ENCODE measurements at regions not wholly inside any gene's neighbourhood (a gene's known extent, or its start where the extent isn't known, plus 50 kb on each side); places are given as distances from the start of the nearest gene placed in this dataset.

DNA sequence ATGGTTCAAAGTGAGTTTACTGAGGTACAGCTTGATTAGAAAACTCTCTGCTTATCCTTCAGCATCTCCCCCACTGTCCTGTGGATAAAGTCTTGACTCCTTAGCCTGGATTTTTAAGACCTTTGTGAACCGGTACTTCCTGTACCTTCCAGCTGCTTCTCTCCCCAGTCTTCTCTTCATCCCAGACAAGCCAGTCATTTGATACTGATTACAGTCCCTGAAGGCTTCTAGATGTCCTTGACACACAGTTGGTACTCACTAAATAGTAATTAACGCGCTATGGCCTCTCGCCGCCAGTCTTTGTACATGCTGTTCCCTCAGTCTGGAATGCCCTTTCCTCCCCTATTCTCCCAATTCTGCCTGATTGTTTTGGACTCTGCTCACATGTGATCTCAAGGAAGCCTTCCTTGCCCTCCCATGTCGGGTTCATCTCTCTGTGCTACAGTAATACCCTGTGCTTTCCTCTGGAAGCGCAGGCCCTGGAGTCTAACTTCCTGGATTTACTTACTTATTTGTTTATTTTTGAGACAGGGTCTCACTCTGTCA lies 50.6 kb upstream of the PTGR2 start:
- DNase-seq (ENCODE audit: low spot score) = no peak

DNA sequence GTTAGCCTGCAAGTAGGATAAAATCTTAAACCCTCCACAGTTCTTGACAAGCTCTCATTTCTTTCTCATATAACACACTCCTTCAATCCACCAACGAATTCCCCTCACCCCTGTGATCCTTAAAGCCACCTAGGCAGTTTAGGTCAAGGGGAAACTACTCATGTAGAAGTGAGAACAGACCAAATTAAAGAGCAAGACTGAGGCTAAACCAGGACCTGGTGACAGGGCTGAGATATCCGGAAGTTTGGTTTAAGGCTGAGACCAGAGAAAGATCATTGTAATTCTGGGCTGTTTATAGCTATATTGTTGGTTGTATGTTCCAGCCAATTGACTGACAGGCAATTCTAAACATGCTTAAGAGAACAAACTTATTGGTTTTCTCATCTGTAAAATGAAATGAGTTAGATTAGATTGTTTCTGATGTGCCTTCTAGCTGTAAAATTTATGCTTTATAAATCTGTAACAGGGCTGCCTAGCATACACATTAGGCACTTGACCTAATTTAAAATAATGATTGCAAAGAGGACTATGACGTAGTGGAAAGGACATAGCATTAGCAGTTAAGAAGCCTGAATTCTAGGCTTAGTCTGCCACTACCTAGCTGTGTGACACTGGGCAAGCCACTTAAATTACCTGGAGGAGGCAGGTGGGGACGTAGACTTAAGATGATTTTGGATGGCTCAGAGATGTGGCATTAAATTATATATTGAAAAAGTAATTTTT lies 53.9 kb upstream of the PTGR2 start:
- no peak for DNase-seq (ENCODE audit: low spot score)

DNA sequence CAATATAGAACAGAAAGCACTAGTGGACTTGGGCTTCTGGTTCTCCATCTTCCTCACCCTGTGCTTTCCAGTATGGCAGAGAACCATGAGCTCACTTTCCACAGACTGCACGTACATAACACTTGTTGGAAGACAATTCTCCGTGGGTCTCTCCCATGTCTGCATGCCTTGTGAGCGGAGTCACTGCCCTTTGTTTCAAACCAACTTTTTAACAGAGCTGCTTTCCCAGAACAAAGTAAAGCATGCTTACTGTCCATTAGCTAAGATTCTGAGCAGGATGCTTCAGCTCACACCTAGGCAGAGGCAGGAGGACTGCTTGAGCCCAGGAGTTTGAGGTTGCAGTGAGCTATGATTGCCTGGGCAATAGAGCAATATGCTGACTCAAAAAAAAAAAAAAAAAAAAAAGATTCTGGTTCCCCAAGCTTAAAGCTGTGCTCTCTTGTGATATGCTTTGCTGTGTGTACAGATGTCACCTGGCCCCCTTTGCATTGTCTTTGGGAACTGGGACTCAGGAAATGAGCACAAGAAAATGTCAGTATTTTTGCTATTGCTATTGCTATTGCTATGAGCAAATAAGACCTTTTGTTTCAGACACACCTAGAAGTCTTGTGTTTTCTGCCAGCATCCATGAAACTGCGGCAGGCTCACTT lies 54.6 kb upstream of the PTGR2 start:
- DNase-seq (ENCODE audit: low spot score) = no peak

DNA sequence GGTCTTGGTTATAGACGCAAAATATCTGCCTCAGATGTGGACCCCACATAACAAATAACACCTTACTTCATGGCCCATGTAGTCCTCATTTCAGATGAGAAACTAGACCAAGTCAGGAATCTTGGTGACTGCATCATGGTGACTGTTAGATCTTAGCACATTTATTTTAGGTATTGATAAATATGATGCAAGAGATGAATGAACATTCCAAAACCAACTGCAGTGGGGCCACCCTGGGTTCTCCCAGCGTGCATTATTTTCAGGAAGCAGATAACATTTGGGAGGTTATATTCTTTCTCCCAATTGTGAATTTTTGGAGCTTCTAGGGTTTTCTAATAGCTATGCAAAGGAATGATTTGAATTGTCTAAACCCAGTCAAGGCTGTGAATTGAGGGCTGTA lies 55.2 kb upstream of the PTGR2 start:
- DNase-seq (ENCODE audit: low spot score) = no peak

GRCh38 chr14:73795974-73796373 lies 55.7 kb upstream of the PTGR2 start:
- DNase-seq (ENCODE audit: low spot score) = no peak

DNA sequence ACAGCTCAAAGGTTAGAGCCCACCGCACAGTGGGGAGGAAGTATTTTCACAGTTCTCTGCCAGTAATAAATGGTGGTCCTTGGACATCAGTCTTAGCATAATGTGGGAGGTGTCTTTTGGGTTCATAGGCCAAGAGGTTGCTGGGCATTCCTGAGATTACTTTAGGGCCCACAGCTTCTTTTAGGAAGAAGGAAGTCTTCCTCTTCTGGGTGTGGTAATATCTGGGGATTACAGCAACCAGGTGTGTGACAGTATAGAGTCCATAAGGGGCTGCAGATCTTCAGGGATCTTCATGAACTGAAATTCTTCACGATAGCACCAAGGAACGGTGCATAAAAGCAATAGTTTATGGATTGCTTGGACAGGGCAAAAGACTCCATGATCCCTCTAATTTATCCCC lies 56.2 kb upstream of the PTGR2 start:
- no peak for DNase-seq (ENCODE audit: low spot score)

DNA sequence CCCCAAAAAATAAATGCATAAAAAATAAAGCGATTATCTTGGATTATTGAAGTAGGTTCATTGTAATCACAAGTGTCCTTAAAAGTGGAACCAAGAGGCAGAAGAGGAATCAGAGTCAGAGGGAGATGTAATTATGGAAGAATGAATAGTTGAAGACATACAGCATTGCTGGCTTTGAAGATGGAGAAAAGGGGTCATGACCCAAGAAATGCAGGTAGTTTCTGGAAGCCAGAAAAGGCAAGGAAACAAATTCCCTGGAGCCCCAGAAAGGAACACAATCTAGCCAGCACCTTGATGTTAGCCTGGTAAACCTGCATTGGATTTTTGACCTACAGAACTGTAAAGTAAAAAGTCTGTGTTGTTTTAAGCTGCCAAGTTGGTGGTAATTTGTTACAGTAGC lies 57.5 kb upstream of the PTGR2 start:
- no peak for DNase-seq (ENCODE audit: low spot score)

DNA sequence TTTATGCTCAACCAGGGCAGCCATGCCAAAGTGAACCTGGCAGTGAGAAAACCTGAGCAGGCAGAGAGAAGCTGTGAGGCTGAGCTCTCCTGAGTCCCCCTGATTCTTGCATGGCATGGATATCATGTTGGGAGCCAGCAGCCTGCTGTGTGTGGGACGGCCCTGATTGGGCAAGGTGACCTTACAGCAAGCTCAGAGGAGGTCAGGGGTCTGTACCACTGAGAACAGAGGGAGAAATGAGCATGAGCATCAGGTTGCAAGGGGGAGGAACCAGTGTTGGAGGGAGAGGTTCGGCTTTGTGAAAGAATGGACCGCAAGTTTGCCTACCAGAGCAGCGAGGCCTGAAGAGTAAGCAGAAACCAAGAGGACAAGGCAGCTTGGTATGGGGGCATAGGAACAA lies 59.1 kb upstream of the PTGR2 start:
- no peak for DNase-seq (ENCODE audit: low spot score)

DNA sequence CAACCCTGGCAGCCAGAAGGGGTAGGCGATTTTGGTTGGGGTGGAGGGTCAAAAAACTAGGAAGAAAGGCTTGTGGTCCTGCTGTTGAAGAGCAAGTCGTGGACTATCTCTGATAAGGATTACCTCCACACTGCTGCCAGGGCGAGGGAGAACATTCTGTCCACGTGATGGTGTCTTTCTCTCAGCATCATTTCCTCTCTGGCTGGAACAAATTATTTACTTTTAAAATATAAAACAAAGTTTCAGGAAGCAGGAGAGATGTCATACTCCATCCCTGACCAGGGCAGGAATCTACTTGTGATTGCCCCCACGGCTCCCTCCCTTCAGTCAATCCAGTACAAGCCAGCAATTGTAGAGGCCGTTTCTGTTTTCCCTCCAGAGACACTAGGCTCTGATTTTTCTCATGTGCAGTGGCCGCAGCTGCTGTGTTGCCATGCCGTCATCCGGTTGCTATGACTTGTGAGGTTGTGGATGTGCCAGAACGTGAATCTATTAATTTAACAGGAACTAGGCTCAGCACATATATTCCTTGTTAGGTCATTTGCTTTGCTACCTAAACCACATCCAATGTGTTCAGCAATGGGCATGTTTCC lies 61.5 kb upstream of the PTGR2 start:
- peak; percentile 92 for DNase-seq (ENCODE audit: low spot score)

DNA sequence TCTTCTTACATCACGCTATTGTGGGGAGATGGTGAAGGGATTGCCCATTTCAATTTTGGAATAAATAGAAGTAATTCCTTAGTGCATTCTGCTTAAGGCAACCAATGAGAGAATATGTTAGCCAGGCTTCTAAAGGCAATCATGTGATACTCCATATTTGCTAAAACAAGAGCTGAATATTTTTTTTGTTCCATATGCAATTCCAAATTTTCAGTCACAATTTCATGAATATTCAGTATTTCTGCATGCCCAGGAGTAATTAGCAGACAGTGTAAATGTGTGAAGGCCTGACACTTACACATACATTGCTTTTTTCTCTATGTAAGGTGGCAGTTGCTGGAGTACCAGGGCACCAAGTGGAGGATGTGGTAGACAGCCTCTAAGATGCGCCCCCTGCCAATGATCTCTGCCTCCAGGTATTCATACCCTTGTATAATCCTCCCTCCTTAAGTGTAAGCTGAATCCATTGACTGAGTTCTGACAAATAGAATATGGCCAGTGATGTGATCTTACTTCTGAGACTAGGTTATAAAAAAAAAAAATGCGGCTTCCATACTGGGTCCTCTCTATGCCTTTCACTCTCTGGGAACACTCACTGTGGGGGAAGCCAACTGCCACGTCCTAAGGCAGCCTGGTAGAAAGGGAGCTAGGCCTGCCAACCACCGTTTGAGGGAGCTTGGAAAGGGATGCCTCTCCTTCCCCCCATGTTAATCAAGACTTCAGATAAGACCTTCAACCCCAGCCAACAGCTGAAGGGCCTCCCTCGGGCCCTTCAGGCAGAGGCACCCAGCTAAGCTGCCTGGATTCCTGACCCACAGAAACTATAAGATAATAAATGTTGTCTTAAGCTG lies 62.7 kb upstream of the PTGR2 start:
- no peak for DNase-seq (ENCODE audit: low spot score)

- DNase-seq (ENCODE audit: low spot score) = no peak
Measured at GRCh38 chr14:73788317-73788598, 63.4 kb upstream of the PTGR2 start.

DNA sequence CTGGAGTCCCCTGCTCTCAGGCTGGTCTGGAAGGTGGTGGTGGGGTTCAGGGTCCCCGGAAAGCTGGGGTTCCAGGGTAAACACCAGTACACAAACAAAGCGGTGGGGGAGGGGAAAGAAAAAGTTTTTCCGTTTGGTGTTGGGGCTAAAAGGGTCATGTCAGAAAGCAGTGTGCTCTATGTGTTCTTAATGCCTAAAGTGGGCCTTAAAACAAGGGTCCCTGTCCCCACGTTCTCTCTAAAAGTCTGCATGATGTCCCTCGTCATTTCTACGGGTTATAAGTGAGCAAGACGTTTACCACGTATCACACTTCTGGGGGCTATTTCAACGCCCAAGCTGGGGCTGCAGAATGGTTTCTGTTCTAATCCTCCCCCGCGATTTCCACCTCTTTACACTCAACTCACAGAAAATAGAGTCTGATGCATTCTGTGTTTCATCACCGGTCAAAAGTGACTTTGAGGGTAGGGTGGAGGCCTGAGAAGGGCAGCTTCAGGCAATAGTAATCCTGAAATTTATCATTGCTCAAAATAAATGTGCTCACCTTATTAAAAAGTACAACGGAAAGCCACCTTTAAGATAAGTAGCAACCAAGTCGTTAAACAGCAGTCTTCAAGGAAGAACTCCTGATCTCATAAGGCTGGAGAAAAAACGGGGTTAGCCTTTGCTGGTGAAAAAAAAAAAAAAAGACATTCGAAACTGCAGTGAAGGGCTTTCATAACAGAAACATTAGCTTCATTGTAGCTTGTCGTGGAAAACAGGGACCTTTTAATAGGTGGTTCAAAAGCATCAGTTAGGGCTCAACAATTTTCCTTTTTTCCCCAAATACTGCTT lies 63.9 kb upstream of the PTGR2 start:
- no peak for DNase-seq (ENCODE audit: low spot score)

DNA sequence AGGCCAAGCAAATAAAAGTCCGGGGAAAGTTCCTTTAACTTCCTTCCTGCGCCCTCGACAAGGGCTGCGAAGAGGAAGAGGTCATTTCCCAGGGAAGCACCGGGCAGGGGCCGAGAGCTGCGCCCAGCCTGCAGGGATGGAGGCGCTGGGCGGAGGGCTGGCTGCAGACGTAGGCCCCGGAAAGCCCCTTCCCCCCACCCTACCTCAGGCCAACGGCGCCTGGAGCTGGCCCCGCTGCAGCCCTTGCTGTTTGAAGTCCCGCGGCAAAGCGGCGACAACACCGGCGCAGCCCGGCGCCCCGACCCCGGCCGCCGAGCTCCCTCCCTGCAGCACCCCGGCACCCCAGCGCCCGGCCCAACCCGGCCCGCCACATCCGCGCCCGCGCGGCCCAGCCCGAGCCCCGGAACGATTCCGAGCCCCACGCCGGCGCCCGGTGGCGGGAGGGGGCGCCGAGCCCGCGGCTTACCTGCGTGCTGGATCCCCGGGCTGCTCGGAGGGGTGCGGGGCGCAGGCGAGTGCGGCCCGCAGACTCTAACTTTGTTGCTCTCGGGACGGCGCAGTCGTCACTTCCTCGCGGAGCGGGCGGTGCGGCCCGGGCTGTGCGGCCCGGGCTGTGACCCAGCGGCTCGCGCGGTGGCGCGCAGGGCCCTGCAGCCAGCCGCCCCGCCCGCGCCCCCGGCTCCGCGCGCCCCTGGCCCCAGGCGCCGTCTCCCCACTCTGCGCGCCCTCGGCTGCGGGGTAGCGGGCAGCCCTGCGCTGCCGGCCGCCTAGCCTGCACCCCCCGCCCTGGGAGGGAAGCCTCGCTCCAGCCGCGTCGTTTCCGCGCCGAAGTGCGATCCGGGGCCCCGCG lies 64.8 kb upstream of the PTGR2 start:
- DNase-seq (ENCODE audit: low spot score) = peak; percentile 76

- peak; percentile 67 for DNase-seq (ENCODE audit: low spot score)
Measured at GRCh38 chr14:73785834-73786635, 65.6 kb upstream of the PTGR2 start.

DNA sequence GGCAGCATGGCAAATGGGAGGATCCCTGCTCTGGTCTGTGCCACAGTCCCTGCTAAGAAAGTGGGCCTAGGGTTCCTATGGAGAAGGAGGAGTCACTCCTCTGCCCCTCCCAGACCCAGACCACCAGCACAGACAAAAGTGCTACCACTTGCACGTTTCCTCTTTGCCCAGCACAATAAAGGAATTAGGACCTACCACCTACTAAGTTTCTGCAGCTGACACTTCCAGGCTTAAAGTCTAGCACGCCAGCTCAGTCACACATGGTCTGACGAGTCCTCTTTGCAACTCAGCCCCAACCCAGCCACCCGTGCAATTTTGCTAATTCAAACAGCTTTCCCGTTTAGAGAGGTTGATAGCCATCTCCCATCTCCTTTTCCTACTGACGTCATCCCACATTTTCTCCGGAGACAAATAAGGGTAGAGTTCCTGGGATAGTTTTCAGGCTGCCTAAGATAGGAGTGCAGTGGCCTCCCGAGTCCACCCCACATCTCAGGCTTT lies 66.2 kb upstream of the PTGR2 start:
- no peak for DNase-seq (ENCODE audit: low spot score)

- no peak for DNase-seq (ENCODE audit: low spot score)
Measured at GRCh38 chr14:73784988-73785313, 66.7 kb upstream of the PTGR2 start.

DNA sequence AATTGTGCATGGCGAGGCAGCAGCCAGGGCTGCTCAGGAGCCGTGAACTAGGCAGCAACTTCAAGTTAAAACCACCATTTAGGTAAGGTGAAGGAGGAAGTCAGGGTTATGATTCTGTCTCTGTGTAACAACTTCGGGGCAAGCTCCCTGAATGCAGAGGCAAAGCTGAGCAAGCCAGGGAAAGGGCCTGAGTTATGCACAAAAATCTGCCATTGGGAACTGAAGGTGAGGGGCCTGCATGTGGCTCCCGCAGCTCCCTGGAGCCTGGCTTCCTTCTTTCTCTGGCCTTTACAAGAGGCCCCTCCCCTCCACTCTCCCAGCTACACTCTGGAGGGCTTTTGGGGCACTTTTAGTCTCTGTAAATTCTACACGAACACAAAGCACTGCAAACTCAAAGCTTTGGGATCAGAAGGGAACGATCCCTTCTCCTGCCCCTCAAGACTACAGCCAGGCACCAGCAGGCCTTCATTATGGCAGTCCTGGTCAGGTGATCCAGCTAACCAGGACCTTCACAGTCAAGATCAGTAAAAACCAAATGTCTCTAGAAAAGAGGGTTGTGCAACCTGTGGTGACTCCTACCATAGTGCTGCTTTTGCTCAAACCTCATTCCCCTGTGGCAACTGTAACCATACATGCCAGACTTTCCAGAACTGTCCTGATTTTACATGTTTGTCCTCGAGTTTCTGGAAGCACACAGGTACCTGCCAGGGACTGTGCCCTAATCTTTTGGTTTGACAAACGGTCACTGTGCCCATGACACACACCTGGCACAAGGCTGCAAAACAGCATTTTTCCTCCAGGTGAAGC lies 67.2 kb upstream of the PTGR2 start:
- DNase-seq (ENCODE audit: low spot score) = no peak

GRCh38 chr14:73783107-73783727 lies 68.4 kb upstream of the PTGR2 start:
- no peak for DNase-seq (ENCODE audit: low spot score)

GRCh38 chr14:73782623-73783022 lies 68.4 kb upstream of the PNMA1 start:
- no peak for DNase-seq (ENCODE audit: low spot score)

All from putamen (tissue), 1 donor.